Esophagus muscularis mucosa (tissue), 4 donors: ENCODE measurements at regions not wholly inside any gene's neighbourhood (a gene's known extent, or its start where the extent isn't known, plus 50 kb on each side); places are given as distances from the start of the nearest gene placed in this dataset.

Experiments used
- CTCF ChIP-seq, 3 experiments: fragments of 200-600 bp in 2 of 3; fragments of 450-650 bp in 1 of 3; sonication (generic) in 2 of 3; IDR thresholded peaks; one replicate each; pipeline ENCODE4 v1.5.1; 2017 to 2019; ENCODE audit warnings: antibody characterized with exemption in 3 of 3, mild to moderate bottlenecking in 2 of 3, moderate library complexity in 1 of 3
- EP300 ChIP-seq: sonication (generic); formaldehyde crosslinking; IDR thresholded peaks from one replicate; pipeline ENCODE4 v1.6.1; 2017; ENCODE audit warnings: antibody characterized with exemption
- POLR2A ChIP-seq: fragments of 450-650 bp; IDR thresholded peaks from one replicate; pipeline ENCODE4 v1.6.1; 2017; ENCODE audit warnings: antibody characterized with exemption, moderate library complexity, mild to moderate bottlenecking, low read depth
- POLR2AphosphoS5 ChIP-seq, 2 donors: sonication (generic); formaldehyde crosslinking; IDR thresholded peaks; one replicate each; pipeline ENCODE4 v1.6.1; 2017; ENCODE audit warnings: antibody characterized with exemption in 2 of 2

DNA sequence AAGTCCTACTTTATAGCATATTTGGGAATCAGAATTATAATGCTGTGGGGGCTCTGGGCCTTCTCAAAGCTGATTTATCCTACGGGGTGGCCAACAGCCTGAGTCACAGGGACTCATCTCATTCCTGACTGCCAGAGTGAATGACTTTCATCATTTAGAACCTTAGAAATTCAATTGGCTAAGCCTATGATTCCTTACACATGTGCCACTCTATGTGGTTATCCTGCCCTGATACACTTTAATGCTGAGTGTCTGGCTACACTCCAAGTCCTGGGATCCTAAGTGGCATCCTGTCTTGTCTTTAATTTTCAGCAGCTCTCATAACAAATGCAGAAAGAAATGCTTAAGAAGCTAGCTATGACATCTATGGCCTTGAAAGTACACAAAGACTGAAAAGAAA, 75.2 kb upstream of the FREM1 start:
- no peak for TF ChIP-seq POLR2AphosphoS5 (IDR thresholded peaks at IDR 0.05)
- no peak for TF ChIP-seq POLR2A
- TF ChIP-seq CTCF (IDR thresholded peaks at IDR 0.05) = no peak
- TF ChIP-seq EP300 = no peak
